ENCODE measurements at regions not wholly inside any gene's neighbourhood (a gene's known extent, or its start where the extent isn't known, plus 50 kb on each side); places are given as distances from the start of the nearest gene placed in this dataset.

DNA sequence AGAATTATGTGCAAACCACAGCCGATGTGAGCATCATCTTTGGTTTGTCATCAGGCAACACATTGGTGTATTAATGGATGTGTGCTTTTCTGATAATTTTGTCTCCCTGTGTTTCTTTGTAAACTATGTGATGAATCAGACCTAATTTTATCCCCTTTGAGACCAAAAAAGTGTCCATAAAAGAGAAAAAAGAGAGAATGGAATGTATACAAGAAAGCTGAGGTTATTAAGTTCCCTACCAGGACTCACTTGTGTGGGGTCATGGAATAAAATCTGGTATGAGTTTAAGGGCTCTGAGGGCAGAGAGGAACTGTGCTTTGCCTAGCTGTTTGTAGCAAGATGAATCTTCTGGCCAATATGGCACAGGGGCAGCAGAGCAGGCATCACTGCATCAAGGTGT lies 239.5 kb upstream of the HAND2 start (continued):
- TF ChIP-seq, protein P1, sequence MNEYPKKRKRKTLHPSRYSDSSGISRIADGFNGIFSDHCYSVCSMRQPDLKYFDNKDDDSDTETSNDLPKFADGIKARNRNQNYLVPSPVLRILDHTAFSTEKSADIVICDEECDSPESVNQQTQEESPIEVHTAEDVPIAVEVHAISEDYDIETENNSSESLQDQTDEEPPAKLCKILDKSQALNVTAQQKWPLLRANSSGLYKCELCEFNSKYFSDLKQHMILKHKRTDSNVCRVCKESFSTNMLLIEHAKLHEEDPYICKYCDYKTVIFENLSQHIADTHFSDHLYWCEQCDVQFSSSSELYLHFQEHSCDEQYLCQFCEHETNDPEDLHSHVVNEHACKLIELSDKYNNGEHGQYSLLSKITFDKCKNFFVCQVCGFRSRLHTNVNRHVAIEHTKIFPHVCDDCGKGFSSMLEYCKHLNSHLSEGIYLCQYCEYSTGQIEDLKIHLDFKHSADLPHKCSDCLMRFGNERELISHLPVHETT (CRISPR knock-in tag; conservative IDR thresholded peaks at IDR 0.05 in 1 of 2, IDR thresholded peaks at IDR 0.05 in 1 of 2) = no peak
- TF ChIP-seq KDM2B (CRISPR knock-in tag; IDR thresholded peaks at IDR 0.05) (no peak), ZNF354B (CRISPR knock-in tag; IDR thresholded peaks at IDR 0.05) (no peak)

DNA sequence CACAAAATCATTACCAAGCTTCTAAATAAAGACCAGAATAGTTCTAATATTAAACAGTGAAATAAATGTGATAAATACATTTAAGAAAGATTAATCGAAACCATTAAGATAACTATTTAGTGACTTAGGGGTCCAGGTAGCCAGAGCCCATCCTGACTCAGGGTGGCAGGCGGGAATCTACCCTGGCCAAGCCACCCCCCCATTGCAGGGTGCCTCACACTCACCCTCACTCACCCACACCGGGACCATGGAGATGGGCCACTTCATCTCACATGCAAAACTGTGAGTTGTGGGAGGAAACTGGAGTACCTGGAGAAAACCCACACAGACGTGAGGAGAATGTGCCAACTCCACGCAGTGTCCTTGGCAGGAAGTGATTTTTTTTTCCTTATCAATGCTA lies 237.6 kb upstream of the HAND2 start:
- no peak overlapping the region for H2AFZ ChIP-seq (ENCODE audit: low read depth, low read length)
- BruUV-seq (replicated peaks) = no TSS peak
- POLR2A ChIA-PET = no interaction called here
- 13% methylated on average over 5 of the region's 5 CpGs for WGBS (ENCODE audit: insufficient coverage, low coverage, missing lambda C conversion rate)
- H3K4me3 ChIP-seq = no peak overlapping the region
- no peaks in the 10 kb centered on the region for H3K9me1 ChIP-seq (ENCODE audit: control insufficient read depth, insufficient read depth, low read length)
- H3K27ac ChIP-seq (ENCODE audit: extremely low read depth, low read depth, low read length) = no peak overlapping the region
- intact Hi-C loops (cut with micrococcal nuclease) (no loop called here), in situ Hi-C loops (cut with MboI) (no loop called here)
- no peak for DNase-seq (ENCODE audit: extremely low read depth in 1 of 4, low spot score in 3 of 4)
- CTCF ChIA-PET (ENCODE audit: low intra/inter-chr PET ratio) = no interaction called here
- H3K27me3 ChIP-seq (ENCODE audit: control insufficient read depth in 2 of 2, insufficient read depth in 2 of 2, low read length in 2 of 2) = no peaks in the 10 kb centered on the region
- FAIRE-seq = no peak
- no peaks in the 10 kb centered on the region for H3K36me3 ChIP-seq (ENCODE audit: control insufficient read depth, insufficient read depth, low read length)
- H3K4me2 ChIP-seq (ENCODE audit: insufficient read depth, low read length) = no peak overlapping the region
- H3K4me1 ChIP-seq (replicated peaks in 1 of 2; ENCODE audit: control insufficient read depth in 2 of 2, insufficient read depth in 2 of 2, low read length in 2 of 2) = no peaks in the 10 kb centered on the region
- no peaks in the 10 kb centered on the region for H4K20me1 ChIP-seq (replicated peaks; ENCODE audit: control insufficient read depth, insufficient read depth, low read length)
- H3K79me2 ChIP-seq (ENCODE audit: control insufficient read depth, insufficient read depth, low read length) = no peaks in the 10 kb centered on the region
- H3K9me3 ChIP-seq (replicated peaks; ENCODE audit: control insufficient read depth, insufficient read depth, low read depth, low read length) = no peaks in the 10 kb centered on the region
- H3K9ac ChIP-seq (ENCODE audit: insufficient read depth in 1 of 2, low read depth in 2 of 2, low read length in 2 of 2) = no peak overlapping the region
- no peak for ATAC-seq
- TF ChIP-seq KDM1A (IDR thresholded peaks at IDR 0.05) (no peak), MEIS2 (IDR thresholded peaks at IDR 0.05; ENCODE audit: partially characterized antibody) (no peak), ZC3H8 (IDR thresholded peaks at IDR 0.05) (no peak), ZNF197 (CRISPR knock-in tag; IDR thresholded peaks at IDR 0.05; ENCODE audit: low read depth) (no peak), TAF15 (IDR thresholded peaks at IDR 0.05; ENCODE audit: low read depth, low read length) (no peak), RAD51 (IDR thresholded peaks at IDR 0.05; ENCODE audit: borderline replicate concordance, low read depth) (no peak), DIDO1 (tag; IDR thresholded peaks at IDR 0.05; ENCODE audit: low read depth) (no peak), HNRNPUL1 (IDR thresholded peaks at IDR 0.05; ENCODE audit: low read length) (no peak), TCFL5 (CRISPR knock-in tag; conservative IDR thresholded peaks at IDR 0.05) (no peak), NBN (IDR thresholded peaks at IDR 0.05; ENCODE audit: low read depth) (no peak), ZNF561 (CRISPR knock-in tag; conservative IDR thresholded peaks at IDR 0.05) (no peak), EGR1 (conservative IDR thresholded peaks at IDR 0.05) (no peak), FOXM1 (IDR thresholded peaks at IDR 0.05; ENCODE audit: low read depth) (no peak), FOXM1 (CRISPR knock-in tag; IDR thresholded peaks at IDR 0.05; ENCODE audit: low read depth) (no peak), CBFB (CRISPR knock-in tag; IDR thresholded peaks at IDR 0.05) (no peak)
- TF ChIP-seq, protein P2, sequence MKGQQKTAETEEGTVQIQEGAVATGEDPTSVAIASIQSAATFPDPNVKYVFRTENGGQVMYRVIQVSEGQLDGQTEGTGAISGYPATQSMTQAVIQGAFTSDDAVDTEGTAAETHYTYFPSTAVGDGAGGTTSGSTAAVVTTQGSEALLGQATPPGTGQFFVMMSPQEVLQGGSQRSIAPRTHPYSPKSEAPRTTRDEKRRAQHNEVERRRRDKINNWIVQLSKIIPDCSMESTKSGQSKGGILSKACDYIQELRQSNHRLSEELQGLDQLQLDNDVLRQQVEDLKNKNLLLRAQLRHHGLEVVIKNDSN (CRISPR knock-in tag; IDR thresholded peaks at IDR 0.05) = no peak
- TF ChIP-seq, protein P3, sequence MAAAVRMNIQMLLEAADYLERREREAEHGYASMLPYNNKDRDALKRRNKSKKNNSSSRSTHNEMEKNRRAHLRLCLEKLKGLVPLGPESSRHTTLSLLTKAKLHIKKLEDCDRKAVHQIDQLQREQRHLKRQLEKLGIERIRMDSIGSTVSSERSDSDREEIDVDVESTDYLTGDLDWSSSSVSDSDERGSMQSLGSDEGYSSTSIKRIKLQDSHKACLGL (CRISPR knock-in tag; IDR thresholded peaks at IDR 0.05; ENCODE audit: borderline replicate concordance, poor library complexity, severe bottlenecking) = no peak
- TF ChIP-seq, protein P4, sequence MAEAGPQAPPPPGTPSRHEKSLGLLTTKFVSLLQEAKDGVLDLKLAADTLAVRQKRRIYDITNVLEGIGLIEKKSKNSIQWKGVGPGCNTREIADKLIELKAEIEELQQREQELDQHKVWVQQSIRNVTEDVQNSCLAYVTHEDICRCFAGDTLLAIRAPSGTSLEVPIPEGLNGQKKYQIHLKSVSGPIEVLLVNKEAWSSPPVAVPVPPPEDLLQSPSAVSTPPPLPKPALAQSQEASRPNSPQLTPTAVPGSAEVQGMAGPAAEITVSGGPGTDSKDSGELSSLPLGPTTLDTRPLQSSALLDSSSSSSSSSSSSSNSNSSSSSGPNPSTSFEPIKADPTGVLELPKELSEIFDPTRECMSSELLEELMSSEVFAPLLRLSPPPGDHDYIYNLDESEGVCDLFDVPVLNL (CRISPR knock-in tag; IDR thresholded peaks at IDR 0.05; ENCODE audit: low read depth) = no peak

Data from K562 (cell line).